GM21528 (cell line): ENCODE measurements at regions not wholly inside any gene's neighbourhood (a gene's known extent, or its start where the extent isn't known, plus 50 kb on each side); places are given as distances from the start of the nearest gene placed in this dataset.
"Not testable (repeated sequence)": the region's sequence is repeated elsewhere in the genome, so short reads cannot be mapped to it uniquely, and the experiment has no call there.

ENCODE experiments used
- ATAC-seq: cut with Tn5 transposase; IDR thresholded peaks from one replicate; pipeline ENCODE4 v1.9.1; 2021; ENCODE audit warnings: mild to moderate bottlenecking, moderate library complexity; ENCODE audit not compliant: unreplicated experiment, low FRiP score

DNA sequence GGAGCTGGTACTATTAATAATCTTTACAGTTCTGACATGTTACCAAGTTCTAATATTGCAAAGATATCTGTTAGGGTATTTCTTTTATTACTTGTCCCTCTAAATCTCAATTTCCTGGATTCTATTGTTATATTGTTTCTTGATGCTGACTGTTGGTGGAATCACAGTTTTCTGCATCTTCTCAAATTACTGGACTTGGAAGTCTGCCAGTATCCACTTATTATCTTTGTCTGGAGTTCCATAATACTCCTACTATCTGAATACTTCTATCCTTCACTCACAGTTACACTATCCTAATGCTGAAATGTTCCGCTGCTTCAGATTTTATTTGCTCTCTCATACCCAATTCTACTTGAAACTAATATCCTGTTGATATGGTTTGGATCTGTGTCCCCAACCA lies 1985.7 kb upstream of the PRR20A start:
- ATAC-seq: no peak

DNA sequence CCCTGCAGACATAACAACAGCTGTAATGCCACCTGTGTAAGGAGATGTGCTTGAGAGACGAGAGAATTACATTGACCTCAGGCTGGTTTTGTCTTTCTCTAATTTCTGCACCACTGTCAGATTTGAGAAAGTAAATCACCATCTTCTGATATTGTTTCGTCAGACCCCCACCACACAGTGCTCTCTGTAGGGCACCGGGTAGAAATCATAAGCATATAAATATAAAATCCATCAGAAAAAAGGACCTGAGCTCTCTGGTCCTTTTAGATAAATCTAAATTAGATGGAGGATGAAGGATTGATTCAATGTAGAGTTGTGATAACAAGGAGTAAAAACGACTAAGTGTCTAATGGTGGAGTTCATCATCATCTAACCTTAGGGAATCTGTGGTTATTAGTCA lies 1981.0 kb upstream of the PRR20A start:
- no peak for ATAC-seq

DNA sequence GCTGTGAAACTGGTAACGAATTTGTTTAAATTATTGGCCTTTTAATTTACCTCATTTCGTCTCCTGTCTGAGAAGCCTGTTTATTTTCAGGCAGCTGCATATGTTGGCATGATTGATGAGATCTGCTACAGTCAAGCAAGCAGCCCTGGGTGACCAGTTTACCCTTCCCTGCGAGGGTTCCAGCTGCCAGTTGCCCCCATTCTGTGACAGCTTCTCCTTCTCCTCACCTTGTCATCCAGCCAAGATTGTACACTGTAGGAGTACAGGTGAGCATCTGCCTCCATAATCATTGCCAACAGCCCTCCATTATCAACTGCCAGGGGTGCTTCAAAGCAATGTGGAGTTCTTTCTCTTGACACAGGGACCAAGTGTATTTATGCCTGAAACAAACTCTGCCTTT lies 1979.9 kb upstream of the PRR20A start:
- no peak for ATAC-seq

DNA sequence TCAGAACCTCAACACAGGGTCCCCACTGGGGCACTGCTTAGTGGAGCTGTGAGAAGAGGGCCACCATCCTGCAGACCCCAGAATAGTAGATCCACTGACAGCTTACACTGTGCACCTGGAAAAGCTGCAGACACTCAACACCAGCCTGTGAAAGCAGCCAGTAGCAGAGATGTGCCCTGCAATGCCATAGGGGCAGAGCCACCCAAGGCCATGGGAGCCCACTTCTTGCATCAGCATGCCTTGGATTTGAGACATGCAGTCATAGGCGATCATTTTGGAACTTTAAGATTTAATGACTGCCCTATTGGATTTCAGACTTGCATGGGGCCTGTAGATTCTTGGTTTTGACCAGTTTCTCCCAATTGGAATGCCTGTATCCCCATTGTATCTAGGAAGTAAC lies 1962.1 kb upstream of the PRR20A start:
- ATAC-seq: not testable (repeated sequence)

DNA sequence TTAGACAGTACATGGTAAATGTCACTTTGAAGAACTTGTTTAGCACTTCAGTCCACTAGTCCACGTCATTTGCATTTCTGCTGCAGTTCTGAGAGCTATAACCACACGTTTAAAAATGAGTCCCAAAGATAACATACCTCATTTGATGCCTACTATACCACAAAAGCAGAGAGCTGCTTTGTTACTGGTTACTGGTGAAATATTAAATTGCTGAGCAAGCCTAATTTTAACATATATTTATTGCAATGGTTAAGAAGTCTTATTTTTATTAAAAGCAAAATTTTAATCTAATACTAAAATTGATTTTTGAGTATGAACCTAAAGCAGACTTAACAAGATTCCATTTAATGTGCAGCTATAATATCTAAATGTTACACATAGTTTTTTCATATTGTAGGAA lies 1949.7 kb upstream of the PRR20A start:
- no peak for ATAC-seq

DNA sequence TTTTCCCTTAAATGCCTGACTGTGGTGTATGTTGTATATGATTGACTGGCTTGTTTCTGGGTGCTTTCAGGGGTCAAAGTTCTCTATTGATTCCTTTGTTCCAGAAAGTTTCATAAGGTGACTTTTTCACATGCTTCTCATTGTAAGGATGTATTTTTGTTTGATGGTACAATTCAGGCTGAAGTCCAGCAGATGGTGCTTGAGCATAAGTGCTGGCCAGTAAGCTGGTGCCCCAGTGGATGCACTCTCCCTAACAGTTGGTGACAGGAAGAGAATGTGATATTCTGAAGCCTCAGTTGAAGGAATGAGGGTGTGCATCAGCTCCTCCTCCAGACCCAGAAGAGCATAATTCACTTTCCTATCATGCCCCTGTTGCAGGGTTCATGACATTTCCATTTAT lies 1941.6 kb upstream of the PRR20A start:
- no peak for ATAC-seq

DNA sequence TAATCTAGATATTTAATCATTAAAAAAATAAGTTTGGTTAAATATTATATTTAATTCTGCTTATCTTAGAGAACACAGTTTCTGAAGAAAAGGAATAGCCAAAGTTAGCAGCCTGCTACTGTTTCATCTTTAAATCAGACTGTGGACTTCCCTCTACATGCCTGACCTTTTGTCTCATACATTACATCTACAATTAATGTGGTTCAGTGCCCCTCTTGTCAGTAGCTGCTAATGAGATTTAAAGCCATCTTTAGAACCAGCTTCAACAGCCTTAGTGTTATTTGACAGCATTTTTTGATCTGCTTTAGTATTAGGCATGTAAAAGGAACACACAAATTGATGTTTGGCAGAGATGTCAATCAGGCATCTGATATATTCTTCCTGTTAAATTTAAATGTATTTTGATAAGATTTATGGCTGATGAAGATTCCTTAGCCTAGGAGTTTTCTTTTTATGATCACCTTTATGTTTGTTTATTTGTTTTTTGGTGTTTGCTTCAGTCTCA lies 1925.8 kb upstream of the PRR20A start:
- no peak for ATAC-seq

DNA sequence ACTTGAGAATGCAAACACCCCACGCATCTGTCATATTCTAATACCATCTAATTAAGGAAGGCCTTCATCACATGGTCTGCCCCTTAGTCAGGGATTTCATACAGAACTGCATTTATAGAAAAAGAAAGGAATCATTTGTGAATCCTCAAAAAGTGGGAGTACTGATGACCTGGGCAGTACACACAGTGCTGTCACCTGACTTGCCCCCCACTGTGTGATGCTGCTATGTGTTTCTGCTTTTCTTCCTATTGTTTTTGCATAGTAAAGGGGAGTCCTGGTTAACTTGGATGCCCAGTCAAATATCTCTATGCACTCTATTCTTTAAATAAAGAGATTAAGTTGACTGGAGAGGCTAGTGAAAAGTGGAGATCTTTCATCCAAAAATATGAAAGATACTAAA lies 1921.2 kb upstream of the PRR20A start:
- no peak for ATAC-seq

DNA sequence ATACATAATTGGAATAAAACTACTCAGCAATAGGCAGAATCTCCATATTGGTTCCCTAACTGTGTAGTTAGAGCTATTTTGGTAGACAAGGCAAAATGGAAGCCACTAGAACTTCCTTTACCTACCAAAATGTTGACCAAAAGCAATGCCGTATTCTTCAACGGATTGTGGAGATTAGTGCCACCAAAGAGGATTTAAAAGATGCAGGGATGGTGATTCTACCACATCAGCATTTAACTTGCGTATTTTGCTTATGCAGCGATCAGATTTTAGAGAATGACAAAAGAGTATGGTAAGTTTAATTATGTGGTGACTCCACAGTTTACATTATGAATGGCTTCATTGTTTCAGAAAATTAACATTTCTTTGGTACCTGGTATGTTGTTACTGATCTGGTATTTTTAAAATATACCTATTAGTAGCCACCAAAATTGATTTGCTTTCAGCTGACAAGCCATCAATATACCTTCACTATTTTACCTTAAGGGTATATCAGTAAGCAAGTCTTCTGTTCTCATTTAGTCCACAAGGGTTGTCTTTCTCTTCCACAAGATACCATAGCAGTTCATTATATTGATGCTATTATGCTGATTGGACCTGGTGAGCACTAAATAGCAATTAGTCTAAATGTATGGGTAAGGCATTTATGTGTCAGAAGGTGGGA lies 1910.7 kb upstream of the PRR20A start:
- ATAC-seq: no peak

DNA sequence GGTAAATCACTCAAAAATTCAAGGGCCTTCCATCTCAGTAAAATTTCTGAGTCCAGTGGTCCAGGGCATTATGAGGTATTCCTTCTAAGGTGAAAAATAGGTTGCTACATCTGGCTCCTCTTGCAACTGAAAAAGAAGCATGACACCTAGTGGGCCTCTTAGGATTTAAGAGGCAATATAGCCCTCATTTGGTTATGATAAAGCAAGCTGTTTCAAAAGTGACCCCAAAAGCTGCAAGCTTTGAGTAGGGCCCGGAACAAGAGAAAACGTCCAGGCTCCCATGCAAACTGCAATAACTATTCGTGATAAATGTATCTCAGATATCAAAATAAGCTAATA lies 1910.2 kb upstream of the PRR20A start:
- no peak for ATAC-seq

DNA sequence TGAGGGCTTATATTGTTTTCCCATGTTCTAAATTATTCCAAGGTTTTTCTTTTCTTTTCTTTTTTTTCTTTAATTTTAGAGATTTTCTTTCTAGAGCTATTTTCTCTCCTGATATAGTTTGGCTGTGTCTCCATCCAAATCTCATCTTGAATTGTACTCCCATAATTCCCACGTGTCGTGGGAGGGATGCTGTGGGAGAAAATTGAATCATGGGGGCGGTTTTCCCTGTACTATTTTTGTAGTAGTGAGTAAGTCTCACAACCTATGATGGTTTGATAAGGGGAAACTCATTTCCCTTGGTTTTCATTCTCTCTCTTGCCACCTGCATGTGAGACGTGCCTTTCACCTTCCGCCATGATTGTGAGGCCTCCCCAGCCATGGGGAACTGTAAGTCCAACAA lies 1906.4 kb upstream of the PRR20A start:
- no peak for ATAC-seq

DNA sequence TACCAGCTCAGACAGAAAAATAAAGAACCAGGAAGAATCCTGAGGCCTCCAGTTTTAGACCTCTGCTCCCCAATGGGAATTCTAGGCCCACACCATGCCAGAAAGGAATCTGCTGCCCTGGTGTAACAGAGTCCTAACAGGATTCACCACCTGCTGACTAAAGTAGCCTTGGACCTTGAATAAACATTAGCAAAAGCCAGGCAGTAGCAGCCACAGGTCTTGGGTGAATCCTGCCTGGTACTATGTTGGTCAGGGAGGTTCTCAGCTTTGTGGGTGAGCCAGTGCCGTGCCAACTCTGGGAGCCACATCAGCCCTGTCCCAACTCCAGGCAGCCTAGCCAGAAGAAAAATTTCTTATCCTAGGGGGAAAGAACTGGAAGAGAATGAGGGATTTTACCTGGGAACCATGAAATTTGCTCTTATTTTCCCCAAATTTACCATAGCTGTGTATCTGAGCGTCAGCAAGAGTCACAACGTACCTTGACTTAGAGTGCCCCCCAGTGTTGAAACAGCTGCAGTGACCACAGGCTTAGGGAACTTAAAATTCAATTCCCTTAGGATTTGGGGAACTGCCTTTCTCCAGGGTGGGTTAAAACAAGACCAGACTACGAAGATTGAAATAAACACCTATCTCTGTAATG lies 1895.6 kb upstream of the PRR20A start:
- no peak for ATAC-seq

DNA sequence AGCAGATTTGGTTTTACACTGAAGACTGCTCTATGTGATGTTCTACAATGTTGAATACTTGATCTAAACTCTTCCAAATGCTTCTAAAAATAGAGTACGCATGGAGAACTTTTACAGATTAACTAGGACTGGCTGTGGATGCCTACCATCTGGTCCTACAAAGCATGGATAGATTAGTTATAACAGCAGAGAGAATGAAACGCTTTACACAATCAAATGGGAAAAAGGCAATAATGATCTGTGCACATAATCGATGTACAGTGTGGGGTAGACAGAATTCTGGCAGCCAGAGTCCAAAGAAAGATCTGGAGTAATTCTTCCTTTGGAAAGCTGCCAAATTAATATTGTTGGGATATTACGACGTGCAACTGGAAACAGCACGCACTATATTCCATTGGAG lies 1885.5 kb upstream of the PRR20A start:
- no peak for ATAC-seq

DNA sequence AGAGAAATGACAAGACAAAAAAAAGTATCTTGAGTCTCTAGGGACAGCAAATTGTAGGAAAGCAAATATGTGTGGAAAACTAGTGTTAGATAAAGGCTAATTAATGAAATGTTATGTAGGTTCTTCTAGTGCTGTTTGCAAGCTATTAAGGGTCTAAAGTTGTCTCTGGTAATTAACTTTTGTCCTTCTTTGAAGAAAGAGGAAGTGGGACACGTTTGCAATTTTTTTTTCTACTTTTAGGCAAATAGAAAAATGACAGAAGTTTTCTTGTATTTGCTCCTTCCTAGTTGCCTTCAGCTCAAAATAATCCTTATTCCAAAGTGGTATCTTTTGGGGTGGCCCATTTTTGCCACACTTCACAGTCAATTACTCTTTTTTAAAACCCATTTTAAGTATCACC lies 1877.7 kb upstream of the PRR20A start:
- ATAC-seq: no peak

DNA sequence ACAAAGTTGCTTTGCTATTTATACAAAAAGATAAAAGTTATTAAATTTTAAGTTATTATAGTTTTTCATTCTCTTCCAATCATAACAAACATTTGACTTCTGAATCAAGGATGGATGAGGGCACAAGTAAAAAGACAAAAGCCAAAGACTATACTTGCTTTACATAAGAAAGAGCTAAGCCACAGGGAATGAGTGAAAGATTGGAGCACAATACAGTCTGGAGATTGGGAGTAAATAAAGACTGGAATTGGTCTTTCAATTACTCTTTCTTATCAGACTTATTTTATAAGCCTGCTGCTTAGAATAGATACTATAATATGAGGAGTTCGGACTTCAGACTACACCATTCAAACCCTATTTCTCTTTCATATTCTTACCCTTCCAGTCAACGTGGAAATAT lies 1874.1 kb upstream of the PRR20A start:
- no peak for ATAC-seq

DNA sequence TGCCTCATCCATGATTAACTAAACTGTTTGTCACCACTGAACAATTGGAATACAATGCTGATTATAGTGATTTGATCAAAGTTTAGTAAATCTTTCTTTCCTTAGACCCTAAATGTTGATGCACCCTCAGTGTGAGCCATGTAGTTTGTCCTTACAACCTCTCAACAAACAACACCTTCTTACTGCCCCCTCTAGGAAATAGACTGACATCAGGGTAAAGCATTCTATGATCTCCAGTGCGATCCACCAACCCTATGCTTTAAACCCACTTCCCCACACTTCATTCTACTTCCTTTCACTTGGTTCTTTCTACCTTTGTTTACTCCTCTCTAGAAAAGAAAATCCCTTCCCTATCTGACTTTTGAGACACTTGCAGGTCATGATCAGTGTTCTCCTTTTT lies 1842.5 kb upstream of the PRR20A start:
- no peak for ATAC-seq

DNA sequence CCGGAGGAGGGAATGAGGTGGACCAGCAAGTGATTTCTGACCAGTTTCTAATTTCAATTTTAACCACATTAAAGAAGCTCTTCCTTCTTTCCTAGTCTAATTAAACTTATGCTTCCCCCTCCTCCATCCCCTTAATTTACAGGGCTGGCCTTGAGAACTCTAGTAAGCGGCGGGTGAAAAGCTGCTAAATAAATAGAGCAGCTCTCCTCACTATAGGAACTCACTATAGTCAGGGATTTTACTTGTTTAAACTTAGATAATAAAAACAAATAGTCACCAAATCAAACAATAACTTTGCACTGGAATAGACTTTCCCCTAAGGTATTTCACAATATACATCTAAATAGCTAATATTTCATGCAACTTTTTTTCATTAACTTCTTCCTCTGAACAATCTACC lies 1838.2 kb upstream of the PRR20A start:
- no peak for ATAC-seq

DNA sequence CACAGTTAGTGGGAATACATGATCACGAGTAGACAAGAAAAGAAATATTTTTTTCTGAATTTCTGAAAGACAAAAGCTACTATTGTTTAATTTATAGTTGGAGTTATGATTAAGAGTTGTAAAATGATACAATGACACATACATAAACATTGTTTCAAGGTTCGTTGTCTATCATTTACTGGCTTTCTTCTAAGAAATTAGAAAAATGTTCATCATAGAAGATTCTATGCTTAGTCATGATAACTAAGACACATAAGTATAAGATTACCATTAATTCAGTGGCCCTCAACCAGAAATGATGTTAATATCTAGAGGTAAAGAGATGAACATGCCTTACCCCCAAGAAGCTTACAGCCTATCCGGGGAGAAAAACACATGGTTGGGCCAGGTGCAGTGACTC lies 1832.8 kb upstream of the PRR20A start:
- no peak for ATAC-seq

DNA sequence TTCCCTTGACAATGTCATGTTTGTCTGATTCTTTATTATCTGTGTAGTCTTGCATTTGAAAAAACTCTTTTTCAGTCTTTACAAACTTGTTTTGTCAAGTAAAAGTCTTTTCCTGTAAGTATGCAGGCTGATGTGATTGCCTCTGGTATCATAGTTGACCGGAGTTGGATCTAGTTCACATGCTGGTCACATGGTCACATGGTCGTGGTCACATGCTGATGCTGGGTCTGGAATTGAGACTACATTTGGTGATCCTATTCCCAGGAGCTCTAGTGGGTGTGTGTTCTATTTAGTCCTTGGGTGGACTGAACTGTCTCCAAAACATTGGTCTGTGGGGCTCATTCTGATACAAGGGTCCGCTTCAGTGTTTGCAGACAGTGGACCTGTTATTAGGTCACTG lies 1798.8 kb upstream of the PRR20A start:
- ATAC-seq: no peak

DNA sequence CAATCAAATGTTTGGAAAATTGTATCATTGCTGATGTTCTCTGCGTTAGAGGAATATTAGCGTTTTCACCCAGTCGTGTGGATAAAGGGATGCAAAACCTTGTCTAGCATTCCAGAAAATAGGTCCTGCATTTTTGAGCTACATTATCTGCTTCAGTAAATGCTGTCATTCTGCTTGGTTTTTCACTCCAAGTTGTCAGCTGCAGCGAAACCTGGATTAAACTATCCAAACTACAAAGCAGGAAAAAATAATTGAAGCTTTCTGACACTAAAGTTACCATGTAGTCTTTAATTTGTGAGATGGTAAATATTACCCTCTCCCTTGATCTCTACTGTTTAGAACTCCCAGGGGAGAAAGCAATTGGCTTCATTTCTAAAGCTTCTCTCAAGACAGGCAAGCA lies 1795.5 kb upstream of the PRR20A start:
- no peak for ATAC-seq

DNA sequence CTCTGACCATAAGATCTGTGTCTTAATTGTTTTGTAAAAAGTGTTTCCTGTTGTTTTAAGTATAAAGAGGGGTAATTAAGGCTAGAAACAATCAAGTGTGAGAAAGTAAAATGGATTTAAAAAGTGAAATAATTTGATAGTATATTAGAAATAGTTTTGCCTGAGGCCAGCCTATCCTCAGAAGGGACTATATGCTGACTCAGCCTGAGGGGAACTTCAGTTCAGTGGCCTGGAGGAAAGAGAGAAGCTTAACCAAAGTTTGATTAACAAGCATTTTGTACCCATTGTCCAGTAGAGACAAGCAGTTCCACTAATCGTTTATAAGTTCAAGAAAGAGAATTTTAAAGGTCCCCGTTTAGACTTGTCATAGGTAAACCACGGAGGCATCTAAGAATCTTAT lies 1793.2 kb upstream of the PRR20A start:
- ATAC-seq: no peak

DNA sequence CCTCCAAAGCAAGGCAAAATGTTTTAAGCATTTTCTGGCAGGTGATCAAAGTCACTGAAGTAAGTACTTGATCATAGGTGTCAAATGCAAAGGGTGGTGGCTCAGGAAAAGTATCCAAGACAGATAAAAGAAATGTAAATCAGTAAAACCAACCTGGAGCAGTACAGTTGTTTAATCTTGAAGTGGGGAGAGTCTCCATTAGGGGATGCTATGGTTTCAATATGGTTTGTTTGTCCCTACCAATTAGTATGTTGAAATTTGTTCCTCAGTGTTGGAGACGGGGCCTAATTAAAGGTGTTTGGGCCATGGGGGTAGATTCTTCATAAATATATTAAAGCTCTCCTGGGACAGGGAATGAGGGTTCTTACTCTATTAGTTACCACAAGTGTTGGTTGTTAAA lies 1781.7 kb upstream of the PRR20A start:
- no peak for ATAC-seq

DNA sequence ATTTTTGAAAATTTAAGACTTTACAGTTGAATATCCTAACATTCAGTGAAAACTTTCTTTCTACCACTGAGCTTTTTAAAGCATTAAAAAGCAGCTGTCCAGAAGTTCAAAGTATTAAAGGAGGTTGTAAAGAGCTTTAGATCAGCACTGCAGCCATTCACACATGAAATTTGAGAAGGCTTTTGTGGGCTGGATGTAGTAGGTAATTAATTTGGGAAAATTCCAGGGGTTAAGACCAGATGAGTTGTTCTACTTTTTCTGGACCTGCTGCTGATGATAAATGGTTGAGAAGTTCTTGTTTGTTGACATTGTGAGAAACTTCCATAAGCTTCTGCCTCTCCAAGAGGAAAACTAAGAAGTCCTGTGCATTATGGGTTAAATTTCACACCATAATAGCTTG lies 1779.6 kb upstream of the PRR20A start:
- no peak for ATAC-seq
